SK-N-SH (cell line): ENCODE measurements at regions not wholly inside any gene's neighbourhood (a gene's known extent, or its start where the extent isn't known, plus 50 kb on each side); places are given as distances from the start of the nearest gene placed in this dataset.

Experiments
- CTCF ChIA-PET: fragments of 300-600, 350-600 bp; formaldehyde crosslinking; extraction: SDS; loops from one replicate; lab custom pipeline; 2021; lab: Yijun Ruan, JAX
- POLR2A ChIA-PET: fragments of 350-600 bp; sonication (Branson Sonifier 250); formaldehyde crosslinking; extraction: SDS; loops from one replicate; lab custom pipeline; 2020; ENCODE audit warnings: antibody characterized with exemption, inconsistent platforms; lab: Yijun Ruan, JAX
- DNase-seq: peaks from one replicate; pipeline ENCODE4 v3.0.0; 2012
- H2AFZ ChIP-seq: fragments of 200-600 bp; sonication (generic); 2 replicates; pipeline ENCODE4 v1.8.1; 2016; ENCODE audit warnings: antibody characterized with exemption, mild to moderate bottlenecking, low read depth
- H3F3A ChIP-seq: fragments of 200-600 bp; sonication (generic); replicated peaks from 2 replicates; pipeline ENCODE3; 2016; ENCODE audit warnings: antibody characterized with exemption, mild to moderate bottlenecking; ENCODE audit not compliant: insufficient read depth
- H3K27ac ChIP-seq, 2 experiments: fragments of 200-500 bp in 1 of 2; fragments of 200-600 bp in 1 of 2; sonication (Bioruptor generic) in 1 of 2; sonication (generic), shearing (Covaris generic) in 1 of 2; 2 replicates each; pipeline versions ENCODE4 v1.5.1 to v1.6.1; 2014 to 2016; ENCODE audit warnings: low read depth in 2 of 2, inconsistent platforms in 1 of 2, low read length in 1 of 2, mild to moderate bottlenecking in 1 of 2, mixed read lengths in 1 of 2
- H3K27me3 ChIP-seq: fragments of 200-600 bp; sonication (generic), shearing (Covaris generic); 2 replicates; pipeline ENCODE4 v1.6.1; 2016; ENCODE audit warnings: mixed run types; ENCODE audit not compliant: insufficient read depth
- H3K36me3 ChIP-seq, 2 experiments: fragments of 200-500 bp in 1 of 2; fragments of 200-600 bp in 1 of 2; sonication (Bioruptor generic) in 1 of 2; sonication (generic) in 1 of 2; replicated peaks in 1 of 2; 2 replicates each; pipeline versions ENCODE3 to v1.5.1; 2014 to 2016; ENCODE audit warnings: low read length in 1 of 2, mild to moderate bottlenecking in 1 of 2; ENCODE audit not compliant: insufficient read depth in 2 of 2, control insufficient read depth in 1 of 2
- H3K4me1 ChIP-seq, 2 experiments: fragments of 200-500 bp in 1 of 2; fragments of 200-600 bp in 1 of 2; sonication (Bioruptor generic) in 1 of 2; sonication (generic), shearing (Covaris generic) in 1 of 2; 2 replicates each; pipeline versions ENCODE4 v1.5.1 to v1.6.1; 2014 to 2016; ENCODE audit warnings: low read depth in 1 of 2, low read length in 1 of 2, mixed run types in 1 of 2; ENCODE audit not compliant: insufficient read depth in 2 of 2, control insufficient read depth in 1 of 2
- H3K4me2 ChIP-seq: fragments of 200-600 bp; sonication (generic), shearing (Covaris generic); 2 replicates; pipeline ENCODE4 v1.6.1; 2017; ENCODE audit warnings: mixed run types
- H3K4me3 ChIP-seq, 2 experiments: fragments of 200-500 bp in 1 of 2; fragments of 200-600 bp in 1 of 2; sonication (Bioruptor generic) in 1 of 2; sonication (generic), shearing (Covaris generic) in 1 of 2; 2 replicates each; pipeline versions ENCODE4 v1.5.1 to v1.8.1; 2014 to 2016; ENCODE audit warnings: low read depth in 2 of 2, inconsistent platforms in 1 of 2, low read length in 1 of 2, mild to moderate bottlenecking in 1 of 2, mixed read lengths in 1 of 2, moderate library complexity in 1 of 2
- H3K79me2 ChIP-seq: fragments of 200-600 bp; sonication (generic); 2 replicates; pipeline ENCODE4 v1.8.1; 2017; ENCODE audit warnings: mild to moderate bottlenecking; ENCODE audit not compliant: insufficient read depth
- H3K9ac ChIP-seq: fragments of 200-600 bp; sonication (generic); 2 replicates; pipeline ENCODE4 v1.6.1; 2017; ENCODE audit warnings: mixed run types
- H3K9me2 ChIP-seq: fragments of 200-600 bp; sonication (generic); 2 replicates; pipeline ENCODE4 v1.6.1; 2017; ENCODE audit warnings: mixed run types
- H3K9me3 ChIP-seq: fragments of 200-600 bp; sonication (generic); 2 replicates; pipeline ENCODE4 v1.6.1; 2017; ENCODE audit warnings: mixed run types, mild to moderate bottlenecking, moderate library complexity
- H4K20me1 ChIP-seq: fragments of 200-600 bp; sonication (generic); 2 replicates; pipeline ENCODE4 v1.6.1; 2017; ENCODE audit warnings: mild to moderate bottlenecking, mixed run types; ENCODE audit not compliant: insufficient read depth
- EZH2phosphoT487 ChIP-seq: fragments of 200-600 bp; sonication (generic); IDR thresholded peaks from 2 replicates; pipeline ENCODE4 v1.6.1; 2017; ENCODE audit warnings: low read depth, mixed run types, mild to moderate bottlenecking, antibody characterized with exemption, moderate library complexity, borderline replicate concordance
- FOSL2 ChIP-seq: IDR thresholded peaks from 2 replicates; pipeline ENCODE4 v1.4.0; 2012; ENCODE audit warnings: low read depth, mild to moderate bottlenecking, moderate library complexity, borderline replicate concordance
- FOXJ3 ChIP-seq: sonication (generic); formaldehyde crosslinking; IDR thresholded peaks from 2 replicates; pipeline ENCODE4 v1.5.1; 2020; ENCODE audit warnings: mild to moderate bottlenecking, missing genetic modification reagents
- JUND ChIP-seq: IDR thresholded peaks from 2 replicates; pipeline ENCODE4 v1.4.0; 2012
- MEF2A ChIP-seq: IDR thresholded peaks from 2 replicates; pipeline ENCODE4 v1.4.0; 2012; ENCODE audit warnings: low read depth, borderline replicate concordance
- NRF1 ChIP-seq: IDR thresholded peaks from 2 replicates; pipeline ENCODE4 v1.6.1; 2012; ENCODE audit warnings: low read depth, mild to moderate bottlenecking, low read length
- PBX3 ChIP-seq: IDR thresholded peaks from 2 replicates; pipeline ENCODE4; 2012
- SIN3A ChIP-seq: IDR thresholded peaks from 2 replicates; pipeline ENCODE4 v1.6.1; 2012; ENCODE audit warnings: low read depth, mild to moderate bottlenecking, low read length, moderate library complexity, borderline replicate concordance
- USF1 ChIP-seq: IDR thresholded peaks from 2 replicates; pipeline ENCODE4 v1.4.0; 2012; ENCODE audit warnings: low read depth, borderline replicate concordance
- WGBS: methylation state at CpG from one replicate; pipeline ENCODE4 v1.1.6; 2017; ENCODE audit warnings: low lambda C conversion rate; 5-methylcytosine and 5-hydroxymethylcytosine counted together
- TF ChIP-seq, protein P1 (sequence below): IDR thresholded peaks from 2 replicates; pipeline ENCODE4 v1.6.1; 2012; ENCODE audit warnings: mild to moderate bottlenecking, low read depth, low read length, moderate library complexity

GRCh38 chr7:156158693-156159092 lies 346.4 kb upstream of the SHH start:
- Histone ChIP-seq H4K20me1 (no peaks in the 10 kb centered on the region), H3F3A (peaks cover 7% of the 10 kb centered on the region), H2AFZ (no peak overlapping the region), H3K27ac (no peak overlapping the region), H3K27me3 (peaks cover 53% of the 10 kb centered on the region), H3K4me1 (no peaks in the 10 kb centered on the region), H3K79me2 (no peaks in the 10 kb centered on the region), H3K9me2 (no peaks in the 10 kb centered on the region), H3K9ac (no peak overlapping the region)
- POLR2A ChIA-PET = no interaction called here
- no peak for TF ChIP-seq PBX3
- no peak for TF ChIP-seq JUND
- TF ChIP-seq, all 33 proteins: peak for 0
- CTCF ChIA-PET = no interaction called here
- no peaks in the 10 kb centered on the region for H3K36me3 ChIP-seq
- no peaks in the 10 kb centered on the region for H3K9me3 ChIP-seq
- no peak for DNase-seq
- H3K4me3 ChIP-seq = no peak overlapping the region
- 10% methylated on average over 11 of the region's 11 CpGs for WGBS
- H3K4me2 ChIP-seq = no peak overlapping the region

DNA sequence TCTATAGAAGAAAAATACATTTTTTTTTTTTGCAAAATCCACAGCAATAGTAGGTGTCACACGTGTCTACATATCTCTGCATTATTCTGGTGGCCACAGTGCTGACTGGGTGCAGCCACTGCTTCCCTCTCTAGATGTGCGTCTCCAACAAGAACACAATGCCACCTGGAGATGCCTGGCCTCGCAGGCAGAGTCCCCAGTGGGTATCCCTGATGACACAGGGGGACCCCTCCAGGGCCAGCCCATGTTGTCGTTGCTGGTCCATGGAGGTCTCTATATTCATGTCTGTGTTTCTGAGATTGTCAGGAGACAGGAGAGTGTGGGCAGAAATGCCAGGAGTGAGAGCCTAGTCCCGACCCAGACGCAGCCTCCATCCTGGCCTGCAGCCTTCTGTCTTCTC lies 345.9 kb upstream of the SHH start:
- Histone ChIP-seq H3K27me3 (peaks cover 53% of the 10 kb centered on the region), H3K9me3 (no peaks in the 10 kb centered on the region), H3K9me2 (no peaks in the 10 kb centered on the region), H3K4me3 (no peak overlapping the region), H3K27ac (no peak overlapping the region), H3K4me1 (no peaks in the 10 kb centered on the region), H2AFZ (no peak overlapping the region), H3F3A (peaks cover 7% of the 10 kb centered on the region), H3K9ac (no peak overlapping the region), H3K36me3 (no peaks in the 10 kb centered on the region), H4K20me1 (no peaks in the 10 kb centered on the region), H3K79me2 (no peaks in the 10 kb centered on the region), H3K4me2 (no peak overlapping the region)
- no peak for DNase-seq
- ChIA-PET CTCF (no interaction called here), POLR2A (no interaction called here)
- TF ChIP-seq PBX3 = no peak
- no peak for TF ChIP-seq EZH2phosphoT487
- TF ChIP-seq FOSL2 = no peak
- WGBS = 4% methylated on average over 6 of the region's 6 CpGs

- DNase-seq = no peak
- CTCF ChIA-PET = interaction anchor here (0.8 to 1.3 kb wide), 2 partner anchors 10 to 19 kb away, joined by 3 to 5 read pairs; no protein-coding TSS in a partner anchor
- Histone ChIP-seq H3K4me3 (no peak overlapping the region), H3K36me3 (no peaks in the 10 kb centered on the region), H3F3A (peaks cover 7% of the 10 kb centered on the region), H3K27me3 (peaks cover 46% of the 10 kb centered on the region), H3K9ac (no peak overlapping the region), H3K4me2 (no peak overlapping the region), H3K27ac (no peak overlapping the region), H3K9me2 (no peaks in the 10 kb centered on the region), H3K79me2 (no peaks in the 10 kb centered on the region), H3K4me1 (no peaks in the 10 kb centered on the region), H4K20me1 (no peaks in the 10 kb centered on the region), H2AFZ (no peak overlapping the region), H3K9me3 (no peaks in the 10 kb centered on the region)
- WGBS = 31% methylated on average over 13 of the region's 13 CpGs
- POLR2A ChIA-PET = no interaction called here
- TF ChIP-seq USF1 = no peak
- no peak for TF ChIP-seq NRF1
- no peak for TF ChIP-seq PBX3
- no peak for TF ChIP-seq MEF2A
- TF ChIP-seq SIN3A = no peak
- TF ChIP-seq, protein P1, sequence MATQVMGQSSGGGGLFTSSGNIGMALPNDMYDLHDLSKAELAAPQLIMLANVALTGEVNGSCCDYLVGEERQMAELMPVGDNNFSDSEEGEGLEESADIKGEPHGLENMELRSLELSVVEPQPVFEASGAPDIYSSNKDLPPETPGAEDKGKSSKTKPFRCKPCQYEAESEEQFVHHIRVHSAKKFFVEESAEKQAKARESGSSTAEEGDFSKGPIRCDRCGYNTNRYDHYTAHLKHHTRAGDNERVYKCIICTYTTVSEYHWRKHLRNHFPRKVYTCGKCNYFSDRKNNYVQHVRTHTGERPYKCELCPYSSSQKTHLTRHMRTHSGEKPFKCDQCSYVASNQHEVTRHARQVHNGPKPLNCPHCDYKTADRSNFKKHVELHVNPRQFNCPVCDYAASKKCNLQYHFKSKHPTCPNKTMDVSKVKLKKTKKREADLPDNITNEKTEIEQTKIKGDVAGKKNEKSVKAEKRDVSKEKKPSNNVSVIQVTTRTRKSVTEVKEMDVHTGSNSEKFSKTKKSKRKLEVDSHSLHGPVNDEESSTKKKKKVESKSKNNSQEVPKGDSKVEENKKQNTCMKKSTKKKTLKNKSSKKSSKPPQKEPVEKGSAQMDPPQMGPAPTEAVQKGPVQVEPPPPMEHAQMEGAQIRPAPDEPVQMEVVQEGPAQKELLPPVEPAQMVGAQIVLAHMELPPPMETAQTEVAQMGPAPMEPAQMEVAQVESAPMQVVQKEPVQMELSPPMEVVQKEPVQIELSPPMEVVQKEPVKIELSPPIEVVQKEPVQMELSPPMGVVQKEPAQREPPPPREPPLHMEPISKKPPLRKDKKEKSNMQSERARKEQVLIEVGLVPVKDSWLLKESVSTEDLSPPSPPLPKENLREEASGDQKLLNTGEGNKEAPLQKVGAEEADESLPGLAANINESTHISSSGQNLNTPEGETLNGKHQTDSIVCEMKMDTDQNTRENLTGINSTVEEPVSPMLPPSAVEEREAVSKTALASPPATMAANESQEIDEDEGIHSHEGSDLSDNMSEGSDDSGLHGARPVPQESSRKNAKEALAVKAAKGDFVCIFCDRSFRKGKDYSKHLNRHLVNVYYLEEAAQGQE = no peak
- no peak for TF ChIP-seq FOXJ3
Measured at GRCh38 chr7:156157409-156158012, 345.2 kb upstream of the SHH start.
